GM23248 (cell line): ENCODE measurements at regions not wholly inside any gene's neighbourhood (a gene's known extent, or its start where the extent isn't known, plus 50 kb on each side); places are given as distances from the start of the nearest gene placed in this dataset.
"Not testable (repeated sequence)": the region's sequence is repeated elsewhere in the genome, so short reads cannot be mapped to it uniquely, and the experiment has no call there.

Source experiments
- EZH2 ChIP-seq: fragments of 200-600 bp; sonication (generic); IDR thresholded peaks from 2 replicates; pipeline ENCODE4 v1.6.1; 2018; ENCODE audit warnings: antibody characterized with exemption, mild to moderate bottlenecking; ENCODE audit not compliant: insufficient read depth, poor library complexity, severe bottlenecking
- EZH2phosphoT487 ChIP-seq: fragments of 200-600 bp; sonication (generic); IDR thresholded peaks from 2 replicates; pipeline ENCODE4 v1.6.1; 2018; ENCODE audit warnings: antibody characterized with exemption, moderate library complexity, mild to moderate bottlenecking, low read depth; ENCODE audit not compliant: insufficient read depth

- TF ChIP-seq EZH2, EZH2phosphoT487: not testable (repeated sequence)
Measured at GRCh38 chrX:131885042-131885441, 138.1 kb upstream of the STK26 start.
